ENCODE measurements at regions not wholly inside any gene's neighbourhood (a gene's known extent, or its start where the extent isn't known, plus 50 kb on each side); places are given as distances from the start of the nearest gene placed in this dataset.

DNA sequence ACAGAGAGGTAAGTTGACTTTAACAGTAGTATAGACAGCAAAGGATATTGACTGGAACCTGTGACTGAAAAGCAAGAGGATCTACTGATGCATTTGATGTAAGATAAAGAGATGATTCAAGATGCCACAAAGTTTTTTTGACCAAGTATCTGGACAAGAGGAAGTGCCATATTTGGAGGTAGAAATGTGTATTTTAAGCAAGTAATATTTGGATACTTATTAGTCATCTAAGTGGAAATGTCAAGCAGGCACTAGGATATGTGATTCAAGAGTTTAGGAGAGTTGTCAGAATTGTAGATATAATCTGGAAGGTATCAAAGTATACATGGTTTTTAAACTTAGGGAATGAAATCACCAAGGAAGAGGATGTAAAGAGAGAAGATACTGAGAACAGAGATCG is 686.1 kb upstream of the CHD1 start:
- no peak for TF ChIP-seq POLR2AphosphoS5 (IDR thresholded peaks at IDR 0.05)
- TF ChIP-seq POLR2A (IDR thresholded peaks at IDR 0.05) = no peak
